MCF 10A (cell line): ENCODE measurements at regions not wholly inside any gene's neighbourhood (a gene's known extent, or its start where the extent isn't known, plus 50 kb on each side); places are given as distances from the start of the nearest gene placed in this dataset.

Experiments used
- BruUV-seq: library from RNA; stranded (reverse); fragments of 400-500 nt; replicated peaks from 2 replicates; lab custom pipeline; 2021; lab: Mats Ljungman, UMichigan
- CTCF ChIA-PET: fragments of 300-600 bp; sonication (Branson Sonifier 250); formaldehyde crosslinking; extraction: SDS; loops from one replicate; lab custom pipeline; 2021; ENCODE audit warnings: antibody characterized with exemption, inconsistent platforms; lab: Yijun Ruan, JAX
- POLR2A ChIA-PET: fragments of 300-600, 350-650 bp; sonication (Branson Sonifier 250); formaldehyde crosslinking; extraction: SDS; loops from one replicate; lab custom pipeline; 2020; ENCODE audit warnings: antibody characterized with exemption, inconsistent platforms; lab: Yijun Ruan, JAX
- DNase-seq: peaks from one replicate; pipeline ENCODE4 v3.0.0-alpha.2; 2018; ENCODE audit not compliant: unreplicated experiment
- H3K27ac Mint-ChIP-seq: one replicate; pipeline ENCODE4 v1.8.0; 2022; ENCODE audit warnings: mild to moderate bottlenecking, low read depth, mixed read lengths; ENCODE audit not compliant: unreplicated experiment
- H3K27me3 Mint-ChIP-seq: one replicate; pipeline ENCODE4 v1.8.0; 2022; ENCODE audit warnings: mixed read lengths; ENCODE audit not compliant: insufficient read depth, unreplicated experiment
- H3K36me3 Mint-ChIP-seq: one replicate; pipeline ENCODE4 v1.8.0; 2022; ENCODE audit warnings: mild to moderate bottlenecking, moderate library complexity, mixed read lengths; ENCODE audit not compliant: insufficient read depth, unreplicated experiment
- H3K4me1 Mint-ChIP-seq: one replicate; pipeline ENCODE4 v1.8.0; 2022; ENCODE audit warnings: mixed read lengths; ENCODE audit not compliant: insufficient read depth, unreplicated experiment
- H3K4me3 Mint-ChIP-seq: one replicate; pipeline ENCODE4 v1.8.0; 2022; ENCODE audit warnings: mild to moderate bottlenecking, moderate library complexity, mixed read lengths; ENCODE audit not compliant: unreplicated experiment
- H3K9me3 Mint-ChIP-seq: one replicate; pipeline ENCODE4 v1.8.0; 2022; ENCODE audit warnings: mixed read lengths; ENCODE audit not compliant: unreplicated experiment
- CTCF ChIP-seq: fragments of 200-600 bp; IDR thresholded peaks from one replicate; pipeline ENCODE4 v1.8.0; 2022; ENCODE audit warnings: antibody characterized with exemption, mild to moderate bottlenecking; ENCODE audit not compliant: unreplicated experiment
- intact Hi-C: fragments of 100-400 bp; cut with micrococcal nuclease; formaldehyde crosslinking; loops from 2 replicates; pipeline ENCODE4 v1.14.1; 2022

- intact Hi-C loops: no loop called here
- ChIA-PET CTCF (interaction anchor here (0.7 kb wide), 1 partner anchor 303 kb away, joined by 3 read pairs; no protein-coding TSS in a partner anchor), POLR2A (no interaction called here)
- H3K36me3 Mint-ChIP-seq: no peaks in the 10 kb centered on the region
- no peaks in the 10 kb centered on the region for H3K27me3 Mint-ChIP-seq
- H3K9me3 Mint-ChIP-seq: no peaks in the 10 kb centered on the region
- BruUV-seq: no TSS peak
- no peak for DNase-seq
- H3K4me3 Mint-ChIP-seq: no peak overlapping the region
- no peak for TF ChIP-seq CTCF
- no peak overlapping the region for H3K27ac Mint-ChIP-seq
- H3K4me1 Mint-ChIP-seq: no peaks in the 10 kb centered on the region
Measured at GRCh38 chr2:44886414-44886813, 55.1 kb upstream of the SIX3 start.

- ChIA-PET POLR2A (no interaction called here), CTCF (interaction anchor here (0.6 kb wide), 1 partner anchor 109 kb away, joined by 4 read pairs; no protein-coding TSS in a partner anchor)
- no peaks in the 10 kb centered on the region for H3K36me3 Mint-ChIP-seq
- no TSS peak for BruUV-seq
- H3K4me1 Mint-ChIP-seq: no peaks in the 10 kb centered on the region
- no peak overlapping the region for H3K27ac Mint-ChIP-seq
- intact Hi-C loops: no loop called here
- DNase-seq: no peak
- TF ChIP-seq CTCF: no peak
- H3K27me3 Mint-ChIP-seq: no peaks in the 10 kb centered on the region
- H3K9me3 Mint-ChIP-seq: no peaks in the 10 kb centered on the region
- no peak overlapping the region for H3K4me3 Mint-ChIP-seq
Measured at GRCh38 chr2:44889096-44889495, 52.4 kb upstream of the SIX3 start.
